ENCODE measurements at regions not wholly inside any gene's neighbourhood (a gene's known extent, or its start where the extent isn't known, plus 50 kb on each side); places are given as distances from the start of the nearest gene placed in this dataset.

GRCh38 chr15:25250906-25251622, 187.8 kb downstream of the UBE3A start:
- TF ChIP-seq CTCF (IDR thresholded peaks at IDR 0.05; ENCODE audit: insufficient read depth, low read depth, low read length), result no peak
- TF ChIP-seq EZH2 (IDR thresholded peaks at IDR 0.05; ENCODE audit: insufficient read depth, low read length), result no peak

All from astrocyte (in vitro differentiated cells and primary cell).